ENCODE measurements at regions not wholly inside any gene's neighbourhood (a gene's known extent, or its start where the extent isn't known, plus 50 kb on each side); places are given as distances from the start of the nearest gene placed in this dataset.

DNA sequence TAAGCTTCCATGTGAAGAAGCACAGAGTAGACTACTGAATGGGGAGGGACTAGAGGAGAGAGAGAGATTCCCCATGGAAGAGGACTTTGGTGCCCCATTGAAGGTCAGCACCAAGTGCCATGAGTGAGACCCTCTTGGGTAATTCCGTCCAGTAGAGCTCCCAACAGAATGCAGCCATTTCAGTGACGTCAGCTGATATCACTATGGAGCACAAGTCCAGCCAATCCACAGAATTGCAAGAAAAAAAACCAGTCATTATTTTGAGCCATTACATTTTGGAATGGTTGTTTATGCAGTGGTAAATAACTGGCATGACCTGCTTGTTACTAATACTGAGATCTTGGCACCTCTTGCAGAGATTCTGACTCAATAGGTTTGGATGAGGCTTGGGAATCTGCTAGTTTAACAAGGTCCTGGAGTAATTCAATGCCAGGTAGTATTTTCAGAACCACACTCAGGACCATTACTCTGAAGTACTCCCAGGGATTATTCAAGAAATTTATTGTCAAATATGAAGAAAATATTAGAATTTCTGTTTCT is 52.6 kb upstream of the SP8 start:
- no peaks in the 10 kb centered on the region for H3K4me1 ChIP-seq (ENCODE audit: control insufficient read depth, insufficient read depth, low read length)
- no peaks in the 10 kb centered on the region for H3K36me3 ChIP-seq (ENCODE audit: control insufficient read depth, insufficient read depth, low read length)
- H3K9ac ChIP-seq (ENCODE audit: low read depth, low read length): no peak overlapping the region
- no peaks in the 10 kb centered on the region for H3K9me3 ChIP-seq (ENCODE audit: control insufficient read depth, insufficient read depth, low read length)
- no peaks in the 10 kb centered on the region for H3K27me3 ChIP-seq (ENCODE audit: control insufficient read depth, insufficient read depth, low read length)
- H3K4me3 ChIP-seq (ENCODE audit: low read depth, low read length): no peak overlapping the region

DNA sequence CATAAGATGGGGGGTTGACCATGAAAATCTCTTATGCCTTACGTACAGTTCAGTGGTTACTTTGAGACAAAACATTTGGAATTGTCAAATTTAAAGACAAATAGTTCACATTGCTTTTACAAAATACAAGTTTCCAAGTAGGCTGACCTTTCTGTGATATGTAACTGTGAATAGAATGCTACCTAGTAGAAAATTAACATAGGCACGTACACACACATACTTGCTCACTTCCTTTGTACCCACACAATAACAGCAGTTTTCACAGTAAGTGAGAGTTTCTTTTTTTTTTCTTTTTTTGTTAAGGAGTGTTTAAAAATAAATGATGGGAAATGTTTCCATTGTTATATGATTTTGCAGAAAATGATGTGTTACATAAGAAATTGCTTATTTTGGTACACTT is 53.3 kb upstream of the SP8 start:
- Histone ChIP-seq H3K36me3 (ENCODE audit: control insufficient read depth, insufficient read depth, low read length) (no peaks in the 10 kb centered on the region), H3K4me3 (ENCODE audit: low read depth, low read length) (no peak overlapping the region), H3K27me3 (ENCODE audit: control insufficient read depth, insufficient read depth, low read length) (no peaks in the 10 kb centered on the region), H3K9me3 (ENCODE audit: control insufficient read depth, insufficient read depth, low read length) (no peaks in the 10 kb centered on the region), H3K4me1 (ENCODE audit: control insufficient read depth, insufficient read depth, low read length) (no peaks in the 10 kb centered on the region), H3K9ac (ENCODE audit: low read depth, low read length) (no peak overlapping the region)

DNA sequence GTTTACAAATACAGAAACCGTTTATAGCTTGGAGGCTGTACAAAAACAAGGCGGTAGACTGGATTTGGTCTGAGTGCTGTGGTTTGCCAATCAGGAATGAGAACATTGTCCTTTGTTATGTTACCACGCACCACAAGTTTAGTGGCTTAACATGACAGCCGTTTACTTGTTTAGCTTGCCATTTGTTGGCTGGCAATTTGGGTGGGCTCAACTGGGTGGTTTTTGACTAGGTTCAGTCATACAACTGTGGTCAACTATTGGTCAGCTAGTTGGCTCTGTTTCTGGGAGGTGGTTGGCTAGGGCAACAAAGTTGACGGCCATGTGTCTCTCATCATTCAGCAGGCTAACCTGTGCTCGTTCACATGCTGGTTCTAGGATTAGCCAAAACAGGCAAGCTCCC is 60.1 kb upstream of the SP8 start:
- Histone ChIP-seq H3K36me3 (ENCODE audit: control insufficient read depth, insufficient read depth, low read length) (no peaks in the 10 kb centered on the region), H3K4me1 (ENCODE audit: control insufficient read depth, insufficient read depth, low read length) (no peaks in the 10 kb centered on the region), H3K4me3 (ENCODE audit: low read depth, low read length) (no peak overlapping the region), H3K9me3 (ENCODE audit: control insufficient read depth, insufficient read depth, low read length) (no peaks in the 10 kb centered on the region), H3K9ac (ENCODE audit: low read depth, low read length) (no peak overlapping the region), H3K27me3 (ENCODE audit: control insufficient read depth, insufficient read depth, low read length) (no peaks in the 10 kb centered on the region)

DNA sequence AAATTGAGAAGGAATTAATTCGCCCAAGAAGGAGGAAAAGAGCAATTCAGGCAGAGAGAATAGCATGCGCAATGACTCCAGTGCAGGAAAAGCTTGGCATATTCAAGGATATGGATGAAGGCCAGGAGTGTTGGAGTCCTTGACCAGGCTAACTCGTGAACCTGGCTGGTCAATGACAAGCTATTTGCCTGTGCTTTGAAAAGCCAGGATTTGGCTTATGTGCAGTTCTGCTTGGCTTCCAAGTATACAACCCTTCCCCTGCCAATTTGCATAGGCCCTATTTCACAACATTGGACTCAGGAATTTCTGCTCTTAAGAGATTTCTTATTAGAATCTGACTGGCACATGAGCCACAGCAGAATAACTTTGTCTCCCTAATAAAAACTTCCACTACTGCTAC is 72.3 kb upstream of the SP8 start:
- Histone ChIP-seq H3K27me3 (ENCODE audit: control insufficient read depth, insufficient read depth, low read length) (no peaks in the 10 kb centered on the region), H3K9ac (ENCODE audit: low read depth, low read length) (no peak overlapping the region), H3K36me3 (ENCODE audit: control insufficient read depth, insufficient read depth, low read length) (no peaks in the 10 kb centered on the region), H3K9me3 (ENCODE audit: control insufficient read depth, insufficient read depth, low read length) (no peaks in the 10 kb centered on the region), H3K4me3 (ENCODE audit: low read depth, low read length) (no peak overlapping the region), H3K4me1 (ENCODE audit: control insufficient read depth, insufficient read depth, low read length) (no peaks in the 10 kb centered on the region)

DNA sequence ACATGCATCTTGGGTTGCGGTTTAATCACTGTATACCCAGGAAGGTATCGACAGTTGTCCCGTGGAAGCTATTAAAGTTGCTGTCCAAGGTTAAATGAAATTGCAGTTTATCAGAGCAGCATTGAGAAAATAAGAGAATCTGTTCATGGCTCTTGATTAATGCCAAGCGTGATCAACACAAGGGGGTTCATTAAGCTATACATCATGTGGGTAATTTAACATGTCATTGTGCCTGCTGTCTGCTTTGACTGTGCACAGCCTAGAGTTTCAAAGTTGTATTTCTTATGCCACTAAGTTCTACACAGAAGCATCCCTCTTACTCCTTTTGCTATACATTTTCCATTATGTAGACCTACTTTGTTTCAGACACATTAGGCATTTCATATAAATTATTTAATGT is 74.8 kb upstream of the SP8 start:
- peaks cover 7% of the 10 kb centered on the region for H3K4me1 ChIP-seq (ENCODE audit: control insufficient read depth, insufficient read depth, low read length)
- no peaks in the 10 kb centered on the region for H3K9me3 ChIP-seq (ENCODE audit: control insufficient read depth, insufficient read depth, low read length)
- H3K9ac ChIP-seq (ENCODE audit: low read depth, low read length): no peak overlapping the region
- H3K4me3 ChIP-seq (ENCODE audit: low read depth, low read length): no peak overlapping the region
- H3K27me3 ChIP-seq (ENCODE audit: control insufficient read depth, insufficient read depth, low read length): no peaks in the 10 kb centered on the region
- H3K36me3 ChIP-seq (ENCODE audit: control insufficient read depth, insufficient read depth, low read length): no peaks in the 10 kb centered on the region

DNA sequence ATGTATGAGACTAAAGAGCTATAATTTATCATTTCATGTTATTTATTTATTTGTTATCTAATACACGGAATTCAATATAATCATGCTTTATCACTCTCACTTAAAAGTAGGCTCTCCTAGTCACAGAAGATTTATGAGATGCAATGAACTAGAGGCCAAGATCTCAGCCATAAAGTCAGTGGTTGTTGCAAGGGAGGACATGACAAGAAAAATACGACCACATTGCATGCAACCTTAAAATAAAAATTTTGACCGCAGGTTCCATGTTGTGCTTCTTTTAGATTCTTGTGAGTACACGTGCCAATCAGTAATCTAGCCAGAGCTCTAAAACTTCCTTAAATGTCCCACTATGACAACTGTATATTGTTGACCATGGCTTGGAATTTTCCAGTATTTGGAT is 75.9 kb upstream of the SP8 start:
- no peak overlapping the region for H3K4me3 ChIP-seq (ENCODE audit: low read depth, low read length)
- H3K36me3 ChIP-seq (ENCODE audit: control insufficient read depth, insufficient read depth, low read length): no peaks in the 10 kb centered on the region
- peaks cover 7% of the 10 kb centered on the region for H3K4me1 ChIP-seq (ENCODE audit: control insufficient read depth, insufficient read depth, low read length)

DNA sequence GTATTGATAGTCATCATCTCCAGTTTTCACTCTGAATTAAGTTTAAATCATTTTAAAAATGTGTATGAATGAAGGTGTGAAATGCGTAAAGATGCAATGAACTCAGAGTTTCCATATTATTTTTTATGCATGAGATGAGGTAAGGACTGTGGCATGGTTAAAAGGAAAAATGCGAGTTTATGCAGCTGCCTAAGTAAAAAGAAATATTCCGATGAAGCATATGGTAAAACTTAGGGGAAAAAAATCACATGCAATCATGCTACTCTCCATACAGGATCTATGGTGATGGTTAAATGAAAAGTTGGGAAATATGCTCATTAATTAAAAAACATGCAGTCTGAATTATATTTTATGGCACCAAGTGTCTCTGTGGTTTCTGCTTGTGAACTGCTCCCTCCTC is 77.5 kb upstream of the SP8 start:
- Histone ChIP-seq H3K36me3 (ENCODE audit: control insufficient read depth, insufficient read depth, low read length) (no peaks in the 10 kb centered on the region), H3K27me3 (ENCODE audit: control insufficient read depth, insufficient read depth, low read length) (no peaks in the 10 kb centered on the region), H3K4me1 (ENCODE audit: control insufficient read depth, insufficient read depth, low read length) (peaks cover 7% of the 10 kb centered on the region), H3K9me3 (ENCODE audit: control insufficient read depth, insufficient read depth, low read length) (no peaks in the 10 kb centered on the region), H3K4me3 (ENCODE audit: low read depth, low read length) (no peak overlapping the region), H3K9ac (ENCODE audit: low read depth, low read length) (no peak overlapping the region)

More for the DNA sequence above, 75.9 kb upstream of the SP8 start:
- H3K27me3 ChIP-seq (ENCODE audit: control insufficient read depth, insufficient read depth, low read length): no peaks in the 10 kb centered on the region
- H3K9ac ChIP-seq (ENCODE audit: low read depth, low read length): no peak overlapping the region
- no peaks in the 10 kb centered on the region for H3K9me3 ChIP-seq (ENCODE audit: control insufficient read depth, insufficient read depth, low read length)

DNA sequence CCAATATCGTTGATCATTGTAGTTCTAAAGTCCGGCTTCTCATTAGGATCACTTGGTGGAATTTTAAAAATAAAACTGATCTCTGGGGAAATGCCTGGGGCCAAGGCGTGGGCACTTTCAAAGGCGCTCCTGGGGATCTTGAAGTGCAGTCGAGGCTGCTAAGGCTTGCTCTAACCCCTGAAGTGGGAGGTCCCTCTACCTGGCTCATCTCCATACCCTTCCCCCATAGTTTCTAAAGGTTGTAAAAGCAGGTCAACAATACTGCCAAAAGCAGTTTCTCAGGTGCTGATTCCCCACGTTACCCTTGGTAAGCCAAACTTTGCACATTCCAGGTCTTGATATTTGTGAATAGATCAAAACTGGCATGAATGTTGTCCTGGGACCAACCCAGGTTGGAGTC is 79.0 kb upstream of the SP8 start:
- no peak overlapping the region for H3K4me3 ChIP-seq (ENCODE audit: low read depth, low read length)
- peaks cover 7% of the 10 kb centered on the region for H3K4me1 ChIP-seq (ENCODE audit: control insufficient read depth, insufficient read depth, low read length)
- H3K36me3 ChIP-seq (ENCODE audit: control insufficient read depth, insufficient read depth, low read length): no peaks in the 10 kb centered on the region
- H3K9me3 ChIP-seq (ENCODE audit: control insufficient read depth, insufficient read depth, low read length): no peaks in the 10 kb centered on the region
- no peaks in the 10 kb centered on the region for H3K27me3 ChIP-seq (ENCODE audit: control insufficient read depth, insufficient read depth, low read length)
- H3K9ac ChIP-seq (ENCODE audit: low read depth, low read length): no peak overlapping the region

DNA sequence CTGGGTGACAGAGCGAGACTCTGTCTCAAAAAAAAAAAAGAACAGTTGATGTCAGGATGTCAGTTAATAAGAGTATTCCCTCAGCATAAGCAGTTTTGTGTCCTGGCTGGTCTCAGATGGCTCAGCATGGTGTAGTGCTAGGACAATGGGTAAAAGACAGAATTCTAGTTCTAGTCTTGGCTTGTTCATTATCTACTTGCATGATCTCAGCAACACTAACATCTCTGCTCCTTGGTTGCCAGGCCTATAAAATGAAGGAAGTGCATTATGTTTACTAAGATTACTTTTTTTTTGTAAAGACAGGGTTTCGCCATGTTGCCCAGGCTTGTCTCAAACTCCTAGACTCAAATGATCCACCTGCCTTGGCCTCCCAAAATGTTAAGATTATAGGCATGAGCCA is 84.3 kb upstream of the SP8 start:
- Histone ChIP-seq H3K36me3 (ENCODE audit: control insufficient read depth, insufficient read depth, low read length) (no peaks in the 10 kb centered on the region), H3K9ac (ENCODE audit: low read depth, low read length) (no peak overlapping the region), H3K4me1 (ENCODE audit: control insufficient read depth, insufficient read depth, low read length) (peaks cover under 1% of the 10 kb centered on the region), H3K4me3 (ENCODE audit: low read depth, low read length) (no peak overlapping the region), H3K9me3 (ENCODE audit: control insufficient read depth, insufficient read depth, low read length) (no peaks in the 10 kb centered on the region), H3K27me3 (ENCODE audit: control insufficient read depth, insufficient read depth, low read length) (no peaks in the 10 kb centered on the region)

DNA sequence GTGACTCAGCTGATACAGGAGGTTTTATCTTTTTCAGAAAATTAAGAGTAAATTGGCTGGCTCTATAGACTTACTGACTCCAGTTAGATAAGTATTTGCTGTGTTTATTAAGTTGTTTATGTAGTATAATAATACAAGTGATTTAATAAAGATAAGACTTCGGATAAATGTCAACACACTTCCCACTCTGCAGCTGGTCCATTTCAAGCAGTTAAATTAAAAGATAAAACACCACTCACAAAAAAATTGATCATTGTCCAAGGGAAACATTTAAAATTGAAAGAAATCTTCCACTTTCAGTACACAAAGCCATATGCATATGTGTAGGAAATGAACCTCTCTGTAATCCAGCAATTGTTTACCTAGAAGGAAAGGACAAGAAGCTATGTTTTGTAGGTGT is 106.1 kb upstream of the SP8 start:
- Histone ChIP-seq H3K4me3 (ENCODE audit: low read depth, low read length) (no peak overlapping the region), H3K27me3 (ENCODE audit: control insufficient read depth, insufficient read depth, low read length) (no peaks in the 10 kb centered on the region), H3K4me1 (ENCODE audit: control insufficient read depth, insufficient read depth, low read length) (no peaks in the 10 kb centered on the region), H3K9me3 (ENCODE audit: control insufficient read depth, insufficient read depth, low read length) (no peaks in the 10 kb centered on the region), H3K36me3 (ENCODE audit: control insufficient read depth, insufficient read depth, low read length) (no peaks in the 10 kb centered on the region), H3K9ac (ENCODE audit: low read depth, low read length) (no peak overlapping the region)

DNA sequence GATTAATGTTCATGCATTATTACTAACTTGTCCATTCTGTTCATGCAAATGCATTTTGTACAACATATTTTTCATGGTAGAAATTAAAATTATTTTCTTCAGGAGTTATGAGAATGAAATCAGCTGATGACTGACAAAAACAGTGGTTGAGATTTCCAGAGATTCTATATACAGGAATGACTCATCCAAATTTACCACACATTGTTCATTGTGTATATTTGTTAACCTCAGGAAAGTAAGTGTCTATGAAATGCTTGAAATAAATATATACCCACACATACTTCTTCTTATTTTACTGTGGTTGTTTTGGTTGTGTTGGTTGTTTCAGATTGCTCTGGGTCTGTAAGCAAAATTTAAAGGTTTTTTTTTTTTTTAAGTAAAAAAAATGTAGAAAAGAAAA is 108.1 kb upstream of the SP8 start:
- H3K36me3 ChIP-seq (ENCODE audit: control insufficient read depth, insufficient read depth, low read length): no peaks in the 10 kb centered on the region
- no peaks in the 10 kb centered on the region for H3K27me3 ChIP-seq (ENCODE audit: control insufficient read depth, insufficient read depth, low read length)
- no peaks in the 10 kb centered on the region for H3K9me3 ChIP-seq (ENCODE audit: control insufficient read depth, insufficient read depth, low read length)
- H3K4me1 ChIP-seq (ENCODE audit: control insufficient read depth, insufficient read depth, low read length): no peaks in the 10 kb centered on the region
- H3K4me3 ChIP-seq (ENCODE audit: low read depth, low read length): no peak overlapping the region
- no peak overlapping the region for H3K9ac ChIP-seq (ENCODE audit: low read depth, low read length)

DNA sequence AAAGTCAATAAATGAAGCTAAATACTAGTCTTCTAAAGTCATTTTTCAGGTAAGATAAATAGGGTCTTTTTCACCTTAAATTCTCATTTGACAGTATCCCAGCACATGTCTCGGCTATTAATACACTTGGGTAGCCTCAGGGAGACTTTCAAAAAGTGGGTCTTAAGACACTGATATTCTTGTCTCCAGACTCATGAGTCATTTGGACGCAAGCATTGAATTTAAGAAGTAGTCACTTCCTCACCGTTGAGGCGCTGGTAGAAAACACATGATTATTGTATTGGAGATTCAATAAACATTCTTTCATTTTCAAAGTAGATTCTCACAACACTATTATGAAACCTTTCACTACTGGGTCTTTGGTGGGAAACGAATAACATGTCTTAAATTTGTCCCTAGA is 108.9 kb upstream of the SP8 start:
- no peaks in the 10 kb centered on the region for H3K4me1 ChIP-seq (ENCODE audit: control insufficient read depth, insufficient read depth, low read length)
- H3K4me3 ChIP-seq (ENCODE audit: low read depth, low read length): no peak overlapping the region
- no peaks in the 10 kb centered on the region for H3K36me3 ChIP-seq (ENCODE audit: control insufficient read depth, insufficient read depth, low read length)
- H3K9ac ChIP-seq (ENCODE audit: low read depth, low read length): no peak overlapping the region
- no peaks in the 10 kb centered on the region for H3K9me3 ChIP-seq (ENCODE audit: control insufficient read depth, insufficient read depth, low read length)
- H3K27me3 ChIP-seq (ENCODE audit: control insufficient read depth, insufficient read depth, low read length): no peaks in the 10 kb centered on the region

DNA sequence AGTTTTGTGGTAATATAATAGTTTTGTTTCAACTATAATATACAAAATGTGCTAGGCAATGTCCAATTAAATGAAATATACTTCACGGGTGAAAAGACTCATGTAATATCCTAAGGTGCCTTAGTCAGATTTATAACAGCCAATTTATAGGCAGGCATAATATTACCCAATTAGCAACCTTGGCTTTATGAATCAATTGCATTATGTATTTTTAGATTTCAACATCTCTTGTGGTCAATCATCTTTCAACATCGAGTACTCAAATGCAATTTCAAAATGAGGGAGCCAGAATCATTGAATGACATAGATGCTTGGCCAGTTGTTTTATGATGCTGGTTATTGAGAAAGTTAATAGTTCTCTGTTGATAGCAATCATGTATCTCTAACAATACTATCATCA is 110.3 kb upstream of the SP8 start:
- Histone ChIP-seq H3K4me1 (ENCODE audit: control insufficient read depth, insufficient read depth, low read length) (no peaks in the 10 kb centered on the region), H3K27me3 (ENCODE audit: control insufficient read depth, insufficient read depth, low read length) (no peaks in the 10 kb centered on the region), H3K9ac (ENCODE audit: low read depth, low read length) (no peak overlapping the region), H3K36me3 (ENCODE audit: control insufficient read depth, insufficient read depth, low read length) (no peaks in the 10 kb centered on the region), H3K4me3 (ENCODE audit: low read depth, low read length) (no peak overlapping the region), H3K9me3 (ENCODE audit: control insufficient read depth, insufficient read depth, low read length) (no peaks in the 10 kb centered on the region)
